GM23338 (cell line): ENCODE measurements at regions not wholly inside any gene's neighbourhood (a gene's known extent, or its start where the extent isn't known, plus 50 kb on each side); places are given as distances from the start of the nearest gene placed in this dataset.
"Not testable (repeated sequence)": the region's sequence is repeated elsewhere in the genome, so short reads cannot be mapped to it uniquely, and the experiment has no call there.

Experiments used
- ATAC-seq: fragments of 200-7000 bp; cut with Tn5 transposase; 3 replicates; pipeline ENCODE4 v1.9.1; 2020
- DNase-seq: peaks from one replicate; pipeline ENCODE4 v3.0.0-alpha.2; 2015; ENCODE audit warnings: low spot score
- H2AFZ ChIP-seq: fragments of 200-600 bp; sonication (generic); 2 replicates; pipeline ENCODE4 v1.8.0; 2016; ENCODE audit warnings: antibody characterized with exemption, mild to moderate bottlenecking, moderate library complexity
- H3F3A ChIP-seq: fragments of 200-600 bp; sonication (generic); replicated peaks from 2 replicates; pipeline ENCODE4 v1.8.0; 2017; ENCODE audit warnings: antibody characterized with exemption, mixed run types, low read depth
- H3K27ac ChIP-seq: fragments of 200-600 bp; sonication (generic); 2 replicates; pipeline ENCODE4 v1.6.1; 2016; ENCODE audit warnings: low read depth
- H3K27me3 ChIP-seq: fragments of 200-600 bp; sonication (generic); 2 replicates; pipeline ENCODE4 v1.8.0; 2016; ENCODE audit warnings: mild to moderate bottlenecking, mixed run types, moderate library complexity; ENCODE audit not compliant: insufficient read depth
- H3K36me3 ChIP-seq: fragments of 200-600 bp; sonication (generic); 2 replicates; pipeline ENCODE4 v1.8.0; 2016; ENCODE audit warnings: mild to moderate bottlenecking; ENCODE audit not compliant: insufficient read depth
- H3K4me1 ChIP-seq: fragments of 200-600 bp; sonication (generic); 2 replicates; pipeline ENCODE4 v1.8.0; 2016; ENCODE audit warnings: mild to moderate bottlenecking, moderate library complexity; ENCODE audit not compliant: insufficient read depth
- H3K4me2 ChIP-seq: fragments of 200-600 bp; sonication (generic); 2 replicates; pipeline ENCODE4 v1.7.1; 2017; ENCODE audit warnings: mixed run types
- H3K4me3 ChIP-seq: fragments of 200-600 bp; sonication (generic); 2 replicates; pipeline ENCODE4 v1.6.1; 2016; ENCODE audit warnings: mixed run types
- H3K79me2 ChIP-seq: fragments of 200-600 bp; sonication (generic); replicated peaks from 2 replicates; pipeline ENCODE4 v1.8.0; 2017; ENCODE audit warnings: mild to moderate bottlenecking; ENCODE audit not compliant: insufficient read depth
- H3K9me2 ChIP-seq: fragments of 200-600 bp; sonication (generic); 2 replicates; pipeline ENCODE4 v1.8.0; 2017; ENCODE audit not compliant: insufficient read depth
- H4K20me1 ChIP-seq: fragments of 200-600 bp; sonication (generic); replicated peaks from 2 replicates; pipeline ENCODE4 v1.8.0; 2017; ENCODE audit warnings: mild to moderate bottlenecking; ENCODE audit not compliant: insufficient read depth
- H3K27ac Mint-ChIP-seq: 2 replicates; pipeline ENCODE4 v1.8.0; 2020; ENCODE audit warnings: inconsistent platforms, mild to moderate bottlenecking, moderate library complexity, mixed read lengths
- H3K27me3 Mint-ChIP-seq: 3 replicates; pipeline ENCODE4 v1.8.0; 2022; ENCODE audit warnings: low read depth, mild to moderate bottlenecking, moderate library complexity, mixed read lengths, inconsistent platforms; ENCODE audit not compliant: insufficient read depth, poor library complexity
- H3K36me3 Mint-ChIP-seq: 3 replicates; pipeline ENCODE4 v1.8.0; 2021; ENCODE audit warnings: low read depth, mild to moderate bottlenecking, inconsistent platforms, moderate library complexity, mixed read lengths
- H3K4me1 Mint-ChIP-seq: 3 replicates; pipeline ENCODE4 v1.8.0; 2020; ENCODE audit warnings: mild to moderate bottlenecking, inconsistent platforms, mixed read lengths
- H3K4me3 Mint-ChIP-seq: 3 replicates; pipeline ENCODE4 v1.8.0; 2021; ENCODE audit warnings: moderate library complexity, mild to moderate bottlenecking, inconsistent platforms, mixed read lengths
- H3K9me3 Mint-ChIP-seq: 3 replicates; pipeline ENCODE4 v1.8.0; 2020; ENCODE audit warnings: moderate library complexity, mild to moderate bottlenecking, inconsistent platforms, mixed read lengths
- CREB1 ChIP-seq: fragments of 250-450 bp; sonication (Bioruptor Pico); IDR thresholded peaks from 2 replicates; pipeline ENCODE4 v1.5.0; 2020; ENCODE audit warnings: low read depth, mild to moderate bottlenecking, moderate library complexity
- EZH2phosphoT487 ChIP-seq: fragments of 200-600 bp; sonication (generic); IDR thresholded peaks from one replicate; pipeline ENCODE4 v1.8.1; 2018; ENCODE audit warnings: antibody characterized with exemption; ENCODE audit not compliant: unreplicated experiment
- JUNB ChIP-seq: IDR thresholded peaks from one replicate; pipeline ENCODE4 v1.6.1; 2016; ENCODE audit warnings: antibody characterized with exemption; ENCODE audit not compliant: unreplicated experiment
- NANOG ChIP-seq: IDR thresholded peaks from 2 replicates; pipeline ENCODE4 v1.6.1; 2016; ENCODE audit warnings: antibody characterized with exemption, borderline replicate concordance
- STAT1 ChIP-seq: IDR thresholded peaks from one replicate; pipeline ENCODE4 v1.6.1; 2016; ENCODE audit warnings: antibody characterized with exemption; ENCODE audit not compliant: unreplicated experiment
- ZNF114 ChIP-seq: fragments of 250-450 bp; sonication (Bioruptor Pico); IDR thresholded peaks from 2 replicates; pipeline ENCODE4 v1.5.0; 2020; ENCODE audit warnings: mild to moderate bottlenecking, moderate library complexity
- TF ChIP-seq, protein P1 (sequence below): IDR thresholded peaks from 2 replicates; pipeline ENCODE4 v1.6.1; 2016; ENCODE audit warnings: antibody characterized with exemption
- TF ChIP-seq, protein P2 (sequence below): fragments of 250-450 bp; sonication (Bioruptor Pico); IDR thresholded peaks from 2 replicates; pipeline ENCODE4 v1.5.0; 2020; ENCODE audit warnings: mild to moderate bottlenecking, moderate library complexity

DNA sequence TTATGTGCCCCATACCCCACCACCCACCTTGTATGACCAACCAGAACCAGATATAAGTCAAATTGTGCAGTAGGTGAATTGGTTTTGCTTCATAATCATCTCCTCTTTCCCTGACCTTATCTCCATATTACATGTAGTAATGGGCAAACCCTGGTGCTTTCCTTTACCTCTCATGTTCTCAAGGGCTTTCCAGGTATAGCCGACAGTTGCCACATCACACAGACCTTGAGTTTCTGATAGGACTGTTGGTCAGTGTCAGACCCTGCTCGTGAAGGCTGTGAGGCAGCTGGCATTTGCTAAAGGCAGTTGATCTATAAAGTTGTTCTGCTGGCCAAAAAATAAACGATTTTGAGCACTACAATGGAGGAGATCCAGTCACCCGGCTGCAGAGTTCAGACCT lies 145.9 kb downstream of the ALX1 start:
- H3K27me3 ChIP-seq = no peaks in the 10 kb centered on the region
- H2AFZ ChIP-seq = peak overlapping the region; percentile 8; the same call in 1 of the 2 replicates
- no peaks in the 10 kb centered on the region for H4K20me1 ChIP-seq
- ATAC-seq (no peak), DNase-seq (no peak)
- no peaks in the 10 kb centered on the region for H3K79me2 ChIP-seq
- no peaks in the 10 kb centered on the region for H3K36me3 ChIP-seq
- no peak overlapping the region for H3K4me3 ChIP-seq
- H3K4me2 ChIP-seq = no peak overlapping the region
- Mint-ChIP-seq H3K27ac (no peak overlapping the region), H3K4me1 (no peaks in the 10 kb centered on the region; the same call in 2 of the 3 replicates), H3K27me3 (no peaks in the 10 kb centered on the region), H3K9me3 (no peaks in the 10 kb centered on the region), H3K4me3 (no peak overlapping the region), H3K36me3 (no peaks in the 10 kb centered on the region)
- no peaks in the 10 kb centered on the region; the same call in none of the 2 replicates for H3K9me2 ChIP-seq
- no peaks in the 10 kb centered on the region for H3K4me1 ChIP-seq
- H3F3A ChIP-seq = no peaks in the 10 kb centered on the region
- H3K27ac ChIP-seq = no peak overlapping the region
- TF ChIP-seq, protein P1, sequence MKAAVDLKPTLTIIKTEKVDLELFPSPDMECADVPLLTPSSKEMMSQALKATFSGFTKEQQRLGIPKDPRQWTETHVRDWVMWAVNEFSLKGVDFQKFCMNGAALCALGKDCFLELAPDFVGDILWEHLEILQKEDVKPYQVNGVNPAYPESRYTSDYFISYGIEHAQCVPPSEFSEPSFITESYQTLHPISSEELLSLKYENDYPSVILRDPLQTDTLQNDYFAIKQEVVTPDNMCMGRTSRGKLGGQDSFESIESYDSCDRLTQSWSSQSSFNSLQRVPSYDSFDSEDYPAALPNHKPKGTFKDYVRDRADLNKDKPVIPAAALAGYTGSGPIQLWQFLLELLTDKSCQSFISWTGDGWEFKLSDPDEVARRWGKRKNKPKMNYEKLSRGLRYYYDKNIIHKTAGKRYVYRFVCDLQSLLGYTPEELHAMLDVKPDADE = no peak
- TF ChIP-seq, protein P2, sequence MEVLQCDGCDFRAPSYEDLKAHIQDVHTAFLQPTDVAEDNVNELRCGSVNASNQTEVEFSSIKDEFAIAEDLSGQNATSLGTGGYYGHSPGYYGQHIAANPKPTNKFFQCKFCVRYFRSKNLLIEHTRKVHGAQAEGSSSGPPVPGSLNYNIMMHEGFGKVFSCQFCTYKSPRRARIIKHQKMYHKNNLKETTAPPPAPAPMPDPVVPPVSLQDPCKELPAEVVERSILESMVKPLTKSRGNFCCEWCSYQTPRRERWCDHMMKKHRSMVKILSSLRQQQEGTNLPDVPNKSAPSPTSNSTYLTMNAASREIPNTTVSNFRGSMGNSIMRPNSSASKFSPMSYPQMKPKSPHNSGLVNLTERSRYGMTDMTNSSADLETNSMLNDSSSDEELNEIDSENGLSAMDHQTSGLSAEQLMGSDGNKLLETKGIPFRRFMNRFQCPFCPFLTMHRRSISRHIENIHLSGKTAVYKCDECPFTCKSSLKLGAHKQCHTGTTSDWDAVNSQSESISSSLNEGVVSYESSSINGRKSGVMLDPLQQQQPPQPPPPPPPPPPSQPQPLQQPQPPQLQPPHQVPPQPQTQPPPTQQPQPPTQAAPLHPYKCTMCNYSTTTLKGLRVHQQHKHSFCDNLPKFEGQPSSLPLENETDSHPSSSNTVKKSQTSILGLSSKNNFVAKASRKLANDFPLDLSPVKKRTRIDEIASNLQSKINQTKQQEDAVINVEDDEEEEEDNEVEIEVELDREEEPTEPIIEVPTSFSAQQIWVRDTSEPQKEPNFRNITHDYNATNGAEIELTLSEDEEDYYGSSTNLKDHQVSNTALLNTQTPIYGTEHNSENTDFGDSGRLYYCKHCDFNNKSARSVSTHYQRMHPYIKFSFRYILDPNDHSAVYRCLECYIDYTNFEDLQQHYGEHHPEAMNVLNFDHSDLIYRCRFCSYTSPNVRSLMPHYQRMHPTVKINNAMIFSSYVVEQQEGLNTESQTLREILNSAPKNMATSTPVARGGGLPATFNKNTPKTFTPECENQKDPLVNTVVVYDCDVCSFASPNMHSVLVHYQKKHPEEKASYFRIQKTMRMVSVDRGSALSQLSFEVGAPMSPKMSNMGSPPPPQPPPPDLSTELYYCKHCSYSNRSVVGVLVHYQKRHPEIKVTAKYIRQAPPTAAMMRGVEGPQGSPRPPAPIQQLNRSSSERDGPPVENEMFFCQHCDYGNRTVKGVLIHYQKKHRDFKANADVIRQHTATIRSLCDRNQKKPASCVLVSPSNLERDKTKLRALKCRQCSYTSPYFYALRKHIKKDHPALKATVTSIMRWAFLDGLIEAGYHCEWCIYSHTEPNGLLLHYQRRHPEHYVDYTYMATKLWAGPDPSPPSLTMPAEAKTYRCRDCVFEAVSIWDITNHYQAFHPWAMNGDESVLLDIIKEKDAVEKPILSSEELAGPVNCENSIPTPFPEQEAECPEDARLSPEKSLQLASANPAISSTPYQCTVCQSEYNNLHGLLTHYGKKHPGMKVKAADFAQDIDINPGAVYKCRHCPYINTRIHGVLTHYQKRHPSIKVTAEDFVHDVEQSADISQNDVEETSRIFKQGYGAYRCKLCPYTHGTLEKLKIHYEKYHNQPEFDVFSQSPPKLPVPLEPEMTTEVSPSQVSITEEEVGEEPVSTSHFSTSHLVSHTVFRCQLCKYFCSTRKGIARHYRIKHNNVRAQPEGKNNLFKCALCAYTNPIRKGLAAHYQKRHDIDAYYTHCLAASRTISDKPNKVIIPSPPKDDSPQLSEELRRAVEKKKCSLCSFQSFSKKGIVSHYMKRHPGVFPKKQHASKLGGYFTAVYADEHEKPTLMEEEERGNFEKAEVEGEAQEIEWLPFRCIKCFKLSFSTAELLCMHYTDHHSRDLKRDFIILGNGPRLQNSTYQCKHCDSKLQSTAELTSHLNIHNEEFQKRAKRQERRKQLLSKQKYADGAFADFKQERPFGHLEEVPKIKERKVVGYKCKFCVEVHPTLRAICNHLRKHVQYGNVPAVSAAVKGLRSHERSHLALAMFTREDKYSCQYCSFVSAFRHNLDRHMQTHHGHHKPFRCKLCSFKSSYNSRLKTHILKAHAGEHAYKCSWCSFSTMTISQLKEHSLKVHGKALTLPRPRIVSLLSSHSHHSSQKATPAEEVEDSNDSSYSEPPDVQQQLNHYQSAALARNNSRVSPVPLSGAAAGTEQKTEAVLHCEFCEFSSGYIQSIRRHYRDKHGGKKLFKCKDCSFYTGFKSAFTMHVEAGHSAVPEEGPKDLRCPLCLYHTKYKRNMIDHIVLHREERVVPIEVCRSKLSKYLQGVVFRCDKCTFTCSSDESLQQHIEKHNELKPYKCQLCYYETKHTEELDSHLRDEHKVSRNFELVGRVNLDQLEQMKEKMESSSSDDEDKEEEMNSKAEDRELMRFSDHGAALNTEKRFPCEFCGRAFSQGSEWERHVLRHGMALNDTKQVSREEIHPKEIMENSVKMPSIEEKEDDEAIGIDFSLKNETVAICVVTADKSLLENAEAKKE (CRISPR knock-in tag) = no peak
- TF ChIP-seq EZH2phosphoT487 = no peak
- TF ChIP-seq STAT1 = no peak
- TF ChIP-seq CREB1 (CRISPR knock-in tag) = no peak
- no peak for TF ChIP-seq ZNF114
- no peak for TF ChIP-seq JUNB
- no peak for TF ChIP-seq NANOG

- not testable (repeated sequence) for H3K27ac ChIP-seq, H3K27me3 ChIP-seq, H3K9me3 Mint-ChIP-seq, H2AFZ ChIP-seq, H3K4me1 Mint-ChIP-seq, H3K36me3 ChIP-seq, H3K4me3 Mint-ChIP-seq, H3K36me3 Mint-ChIP-seq, H3K4me2 ChIP-seq, H3K27ac Mint-ChIP-seq, H3F3A ChIP-seq, ATAC-seq, H3K79me2 ChIP-seq, H4K20me1 ChIP-seq, H3K9me2 ChIP-seq, H3K4me3 ChIP-seq, H3K4me1 ChIP-seq, H3K27me3 Mint-ChIP-seq, DNase-seq
Observed at GRCh38 chr12:85433148-85433547, 153.1 kb downstream of the ALX1 start.
